HG03565 (cell line): ENCODE measurements at regions not wholly inside any gene's neighbourhood (a gene's known extent, or its start where the extent isn't known, plus 50 kb on each side); places are given as distances from the start of the nearest gene placed in this dataset.
"Not testable (repeated sequence)": the region's sequence is repeated elsewhere in the genome, so short reads cannot be mapped to it uniquely, and the experiment has no call there.

ENCODE experiments used
- ATAC-seq: cut with Tn5 transposase; IDR thresholded peaks from one replicate; pipeline ENCODE4 v1.9.1; 2021; ENCODE audit warnings: mild to moderate bottlenecking, moderate library complexity; ENCODE audit not compliant: unreplicated experiment

DNA sequence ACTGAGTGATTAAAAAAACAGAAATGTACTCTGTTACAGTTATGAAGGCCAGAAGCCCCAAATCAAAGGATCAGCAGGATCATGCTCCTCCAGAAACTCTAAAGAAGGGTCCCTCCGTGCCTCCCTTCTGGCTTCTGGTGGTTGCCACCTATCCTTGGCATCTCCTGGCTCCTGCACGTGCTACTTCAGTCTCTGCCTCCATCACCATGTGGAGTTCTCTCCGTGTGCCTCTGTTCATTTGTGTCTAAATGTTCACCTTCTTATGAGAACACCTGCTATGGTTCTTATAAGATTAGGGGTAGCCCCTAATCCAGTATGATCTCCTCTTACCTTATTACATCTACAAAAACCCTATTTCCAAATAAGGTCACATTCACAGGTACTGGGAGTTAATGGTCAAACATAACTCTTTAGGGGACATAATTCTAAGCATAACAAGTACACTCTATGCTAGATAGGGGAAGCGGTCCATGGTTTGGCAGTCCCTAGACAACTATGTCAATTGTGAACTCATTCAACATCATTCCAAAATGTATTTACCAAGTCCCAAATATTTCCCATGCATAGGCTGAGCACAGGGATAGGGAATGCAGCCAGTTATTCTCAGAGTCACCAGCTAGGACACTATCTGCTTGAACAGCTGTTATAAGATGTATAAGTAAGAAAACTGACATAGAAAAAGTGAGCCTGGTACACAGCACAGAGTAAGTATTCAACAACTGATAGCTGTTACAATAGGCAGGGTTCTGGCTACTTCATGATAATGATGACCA lies 295.5 kb upstream of the BOD1L1 start:
- ATAC-seq = no peak

DNA sequence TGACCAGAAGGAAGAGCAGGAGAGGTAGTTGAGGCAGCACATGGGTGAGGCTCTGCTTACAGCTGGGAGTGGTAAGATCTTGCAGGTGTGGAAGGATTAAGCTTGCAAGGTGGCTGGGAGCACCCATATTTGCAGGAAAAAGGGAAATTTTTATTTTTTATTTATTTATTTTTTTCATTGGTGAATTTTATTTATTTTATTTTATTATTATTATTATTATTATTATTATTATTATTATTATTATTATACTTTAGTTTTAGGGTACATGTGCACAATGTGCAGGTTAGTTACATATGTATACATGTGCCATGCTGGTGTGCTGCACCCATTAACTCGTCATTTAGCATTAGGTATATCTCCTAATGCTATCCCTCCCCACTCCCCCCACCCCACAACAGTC lies 297.4 kb upstream of the BOD1L1 start:
- not testable (repeated sequence) for ATAC-seq

DNA sequence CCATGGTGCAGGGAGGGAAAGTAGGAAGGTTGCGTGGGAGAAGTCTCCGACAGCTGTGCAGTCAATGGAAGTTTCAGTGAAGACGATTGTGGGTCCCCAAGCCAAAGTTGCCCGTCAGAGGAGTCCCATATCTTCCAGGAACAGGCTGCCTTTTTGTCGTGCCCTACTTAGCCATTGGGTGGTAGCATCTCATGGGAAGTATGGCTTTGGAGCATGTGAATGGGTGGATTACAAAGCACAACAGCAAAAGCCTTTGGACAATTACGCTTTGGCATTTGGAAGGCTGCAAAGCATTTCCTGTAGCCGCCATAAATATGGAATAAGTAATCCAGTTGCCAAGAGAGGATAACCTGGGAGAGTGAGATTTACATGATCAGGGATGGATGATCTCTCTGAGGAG lies 300.7 kb upstream of the BOD1L1 start:
- no peak for ATAC-seq

DNA sequence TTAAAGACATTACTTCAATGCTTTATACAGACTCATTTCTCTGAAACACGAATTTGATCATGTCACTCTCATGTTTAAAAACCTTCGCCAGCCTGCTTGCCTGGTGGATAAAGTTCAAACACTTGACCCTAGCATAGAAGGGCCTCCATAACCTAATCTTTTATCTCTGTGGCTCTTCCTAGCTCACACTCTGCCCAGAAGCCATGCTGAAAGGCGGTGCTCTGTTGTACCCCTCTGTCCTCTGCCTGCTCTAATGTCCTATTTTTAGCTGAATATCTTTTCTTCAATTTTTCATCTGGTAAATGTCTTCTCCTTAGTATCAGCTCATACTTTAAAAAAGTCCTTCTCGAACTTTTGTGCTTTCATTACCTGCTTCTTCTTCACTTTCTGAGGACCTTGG lies 302.6 kb upstream of the BOD1L1 start:
- no peak for ATAC-seq

DNA sequence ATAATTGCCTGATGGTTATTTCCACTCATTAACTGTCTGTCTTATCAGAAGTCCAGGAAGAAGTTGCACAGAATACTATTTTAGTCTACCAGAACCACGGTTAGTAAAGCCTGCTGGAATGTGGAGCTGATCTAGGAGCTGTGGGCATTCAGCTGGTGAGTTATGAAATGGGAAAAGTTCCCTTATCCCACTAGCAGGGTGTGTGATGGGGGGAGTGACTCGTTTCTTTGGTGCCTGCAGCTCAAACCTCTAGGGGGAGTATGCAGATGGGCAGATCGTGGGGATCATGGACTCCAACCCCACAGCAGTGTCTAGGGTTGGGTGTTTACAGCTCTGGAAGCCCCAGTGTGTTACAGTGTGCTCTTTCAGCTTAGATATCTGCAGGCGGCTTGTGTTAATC lies 305.7 kb upstream of the BOD1L1 start:
- no peak for ATAC-seq

DNA sequence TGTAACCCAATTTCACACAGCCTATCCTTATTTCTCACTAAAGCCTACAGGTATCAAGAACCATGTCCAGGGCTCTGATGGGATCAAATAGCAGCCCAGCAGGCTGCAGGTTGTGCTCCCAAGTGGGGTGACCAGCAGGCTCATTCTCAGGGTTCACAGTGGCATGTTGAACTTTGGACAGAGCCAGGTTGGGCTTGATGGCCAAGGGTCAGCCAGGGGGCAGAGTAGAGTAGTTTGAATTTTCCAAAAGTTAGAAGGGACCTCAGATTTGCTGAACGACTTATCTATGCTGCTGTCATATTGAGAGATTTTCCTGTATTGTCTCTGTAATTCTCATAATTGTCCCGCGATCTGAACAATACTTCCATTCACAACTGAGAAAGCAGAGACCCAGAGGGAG lies 310.8 kb upstream of the BOD1L1 start:
- no peak for ATAC-seq

DNA sequence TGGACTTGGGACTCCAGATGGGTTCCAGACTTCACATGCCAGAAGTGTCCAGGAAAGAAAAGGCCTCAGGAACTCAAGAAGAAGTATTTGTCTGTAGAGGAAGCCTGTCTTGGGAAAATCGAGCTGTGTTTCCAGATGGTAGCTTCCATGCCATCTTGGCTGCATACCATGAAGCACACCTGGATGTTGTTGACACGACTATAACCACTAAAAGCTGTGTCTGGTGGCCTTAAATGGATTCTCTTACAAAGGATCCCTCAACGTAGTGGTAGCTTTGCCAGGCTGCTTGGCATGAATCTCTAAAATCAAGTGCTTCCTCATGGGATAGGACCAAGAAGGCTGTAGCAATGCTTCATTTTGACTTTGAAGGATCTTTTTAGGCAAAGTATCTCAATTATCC lies 313.4 kb upstream of the BOD1L1 start:
- no peak for ATAC-seq

DNA sequence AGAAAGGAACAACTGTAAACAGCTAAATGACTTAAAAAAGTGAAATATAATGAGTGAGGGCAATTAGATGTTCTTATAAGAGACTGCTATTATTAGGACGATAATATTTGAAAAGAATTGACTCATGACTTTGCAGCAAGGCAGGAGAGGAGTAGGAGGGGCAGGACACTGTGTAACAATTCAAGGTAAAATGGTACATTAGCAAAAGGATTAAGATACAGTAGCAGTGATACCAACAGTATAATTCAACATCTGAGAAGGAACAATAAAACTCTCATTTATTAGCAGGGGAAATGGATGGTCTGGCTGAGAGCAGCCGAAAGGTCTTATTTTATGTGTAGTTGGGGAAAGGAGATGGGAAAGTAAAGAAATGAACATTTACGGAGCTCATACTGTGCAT lies 315.5 kb upstream of the BOD1L1 start:
- ATAC-seq = no peak

DNA sequence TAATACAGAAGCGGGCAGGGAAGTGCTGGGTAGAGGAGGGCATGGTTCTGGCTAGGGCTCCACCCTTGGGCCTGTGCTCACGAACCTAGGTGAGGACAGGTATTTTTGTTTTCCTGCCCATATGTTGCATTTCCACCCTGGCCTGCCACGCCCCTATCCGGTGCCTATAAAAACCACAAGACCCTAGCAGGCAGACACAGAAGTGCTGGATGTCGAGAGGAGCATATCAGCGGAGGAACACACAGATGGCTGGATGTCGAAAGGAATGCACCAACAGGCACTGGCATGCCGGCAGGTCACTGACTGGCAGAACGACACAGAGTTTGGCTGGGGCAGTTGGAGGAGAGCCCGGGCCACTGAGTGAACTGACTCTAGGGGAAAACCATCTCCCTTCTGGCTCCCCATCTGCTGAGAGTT lies 316.6 kb upstream of the BOD1L1 start:
- ATAC-seq = no peak

DNA sequence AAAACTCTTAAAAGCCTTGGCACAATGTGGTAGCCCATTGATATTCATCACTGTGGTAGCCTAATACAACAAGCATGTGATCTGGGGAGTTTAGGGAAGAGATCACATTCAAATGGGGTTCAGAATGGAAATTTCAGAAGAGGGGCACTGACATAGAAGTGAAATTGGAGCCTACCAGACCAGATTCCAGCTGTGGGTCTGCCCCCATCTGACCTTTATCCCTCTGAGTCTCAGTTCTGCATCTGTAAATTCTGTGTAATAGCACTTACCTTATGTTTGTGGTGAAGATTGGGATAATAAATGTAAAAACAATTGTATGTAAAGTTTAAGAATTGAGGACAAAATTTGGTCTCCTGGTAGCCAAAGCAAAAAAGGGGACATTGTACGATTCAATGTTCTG lies 320.4 kb upstream of the BOD1L1 start:
- no peak for ATAC-seq

DNA sequence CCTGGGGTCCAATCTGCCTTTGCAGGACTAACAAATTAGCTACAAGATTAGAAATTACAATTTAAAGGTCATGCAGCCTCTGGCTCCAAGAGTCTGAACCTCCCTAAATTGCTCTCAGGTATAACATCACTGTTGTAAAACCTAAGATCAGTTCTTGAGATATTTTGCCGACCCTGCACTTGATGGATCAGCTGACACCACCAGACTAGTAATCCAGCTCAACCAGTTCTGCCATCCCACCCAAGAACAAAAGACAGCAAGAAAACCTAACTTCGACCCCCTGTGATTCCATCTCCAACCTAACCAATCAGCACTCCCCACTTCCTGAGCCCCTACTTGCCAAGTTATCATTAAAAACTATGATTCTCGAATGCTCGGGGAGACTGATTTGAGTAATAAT lies 323.0 kb upstream of the BOD1L1 start:
- no peak for ATAC-seq

DNA sequence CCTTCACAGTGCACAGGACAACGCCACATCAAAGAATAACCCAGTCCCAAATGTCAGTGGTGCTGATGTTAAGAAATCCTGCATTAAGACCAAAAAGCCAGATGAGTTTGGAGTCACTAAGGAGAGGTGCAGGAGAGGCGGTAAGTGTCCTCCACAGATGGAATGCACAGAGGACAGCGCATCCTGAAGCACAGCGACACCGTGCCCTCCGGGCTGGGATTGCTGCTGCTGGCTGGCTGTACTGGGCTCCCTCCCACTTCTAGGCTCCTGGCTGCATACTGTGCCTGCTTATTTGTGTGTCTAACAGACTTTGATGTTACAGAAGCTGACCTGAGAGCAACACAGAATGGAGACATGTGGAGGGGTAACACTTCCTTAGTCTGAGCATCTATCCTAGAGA lies 325.6 kb upstream of the BOD1L1 start:
- ATAC-seq = no peak

DNA sequence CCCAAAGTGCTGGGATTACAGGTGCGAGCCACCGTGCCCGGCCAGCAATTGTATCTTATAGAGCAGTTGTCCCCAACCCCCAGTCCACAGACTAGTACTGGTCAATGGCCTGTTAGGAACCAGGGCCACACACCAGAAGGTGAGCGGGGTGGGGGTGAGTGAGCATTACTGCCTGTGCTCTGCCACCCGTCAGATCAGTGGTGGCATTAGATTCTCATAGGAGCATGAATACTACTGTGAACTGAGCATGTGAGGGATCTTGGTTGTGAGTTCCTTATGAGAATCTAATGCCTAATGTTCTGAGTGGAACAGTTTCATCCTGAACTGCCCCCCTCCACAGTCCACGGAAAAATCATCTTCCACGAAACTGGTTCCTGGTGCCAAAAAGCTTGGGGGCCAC lies 328.0 kb upstream of the BOD1L1 start:
- ATAC-seq = no peak

DNA sequence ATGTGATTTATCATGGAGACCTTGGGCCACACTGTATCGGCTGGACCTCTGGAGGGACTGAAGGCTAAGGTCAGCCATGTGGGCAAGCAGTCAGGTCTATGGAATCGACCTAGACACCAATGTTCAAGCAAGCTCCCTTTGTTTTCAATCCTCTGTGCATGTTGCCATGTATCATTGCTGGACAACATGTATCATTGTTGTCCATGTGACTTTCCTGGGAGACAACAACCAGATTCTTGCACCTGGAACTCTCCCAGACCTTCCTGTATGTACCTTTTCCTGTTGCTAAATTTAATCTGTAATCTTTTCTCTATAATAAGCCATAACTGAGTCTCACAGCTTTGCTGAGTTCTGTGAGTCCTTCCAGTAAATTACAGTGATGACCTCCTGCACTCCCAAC lies 329.4 kb upstream of the BOD1L1 start:
- no peak for ATAC-seq

DNA sequence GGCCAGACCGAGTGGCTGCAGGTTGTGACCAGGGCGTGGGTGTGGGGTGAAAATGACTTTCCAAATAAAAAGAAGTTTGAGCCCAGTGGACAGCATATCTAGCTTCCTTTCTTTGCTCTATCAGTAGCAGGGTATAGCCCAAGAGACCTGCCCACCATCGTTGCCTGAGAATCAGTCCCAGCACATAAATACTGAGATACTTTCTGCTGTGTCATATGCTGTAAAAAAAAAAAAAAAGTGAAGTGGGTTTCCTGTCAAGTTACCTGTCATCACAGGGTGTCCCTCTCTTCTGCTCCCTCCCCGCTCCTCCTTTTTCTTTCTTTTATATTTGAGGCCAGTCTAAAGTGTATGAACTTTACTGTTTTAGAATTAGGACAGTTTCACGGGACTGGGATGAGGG lies 330.3 kb upstream of the BOD1L1 start:
- ATAC-seq = no peak

DNA sequence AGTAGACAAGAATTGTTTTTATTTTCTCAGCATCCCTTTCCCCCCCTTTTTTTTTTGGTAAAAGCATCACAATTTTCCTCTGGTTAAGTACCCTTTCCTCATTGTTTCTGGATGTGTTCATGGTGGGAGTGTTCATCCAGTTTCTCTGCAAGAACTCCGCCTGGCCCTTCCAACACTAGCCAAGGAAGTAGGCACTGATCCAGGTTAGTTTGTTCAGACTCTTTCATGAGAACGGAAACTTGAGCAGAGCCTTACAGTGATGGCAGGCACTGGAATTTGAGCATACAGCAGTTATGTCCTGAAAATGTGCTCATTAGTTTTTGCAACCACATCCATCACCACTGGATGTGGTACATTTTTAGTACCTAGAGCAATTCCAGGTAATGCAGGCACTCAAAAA lies 336.1 kb upstream of the BOD1L1 start:
- ATAC-seq = no peak

DNA sequence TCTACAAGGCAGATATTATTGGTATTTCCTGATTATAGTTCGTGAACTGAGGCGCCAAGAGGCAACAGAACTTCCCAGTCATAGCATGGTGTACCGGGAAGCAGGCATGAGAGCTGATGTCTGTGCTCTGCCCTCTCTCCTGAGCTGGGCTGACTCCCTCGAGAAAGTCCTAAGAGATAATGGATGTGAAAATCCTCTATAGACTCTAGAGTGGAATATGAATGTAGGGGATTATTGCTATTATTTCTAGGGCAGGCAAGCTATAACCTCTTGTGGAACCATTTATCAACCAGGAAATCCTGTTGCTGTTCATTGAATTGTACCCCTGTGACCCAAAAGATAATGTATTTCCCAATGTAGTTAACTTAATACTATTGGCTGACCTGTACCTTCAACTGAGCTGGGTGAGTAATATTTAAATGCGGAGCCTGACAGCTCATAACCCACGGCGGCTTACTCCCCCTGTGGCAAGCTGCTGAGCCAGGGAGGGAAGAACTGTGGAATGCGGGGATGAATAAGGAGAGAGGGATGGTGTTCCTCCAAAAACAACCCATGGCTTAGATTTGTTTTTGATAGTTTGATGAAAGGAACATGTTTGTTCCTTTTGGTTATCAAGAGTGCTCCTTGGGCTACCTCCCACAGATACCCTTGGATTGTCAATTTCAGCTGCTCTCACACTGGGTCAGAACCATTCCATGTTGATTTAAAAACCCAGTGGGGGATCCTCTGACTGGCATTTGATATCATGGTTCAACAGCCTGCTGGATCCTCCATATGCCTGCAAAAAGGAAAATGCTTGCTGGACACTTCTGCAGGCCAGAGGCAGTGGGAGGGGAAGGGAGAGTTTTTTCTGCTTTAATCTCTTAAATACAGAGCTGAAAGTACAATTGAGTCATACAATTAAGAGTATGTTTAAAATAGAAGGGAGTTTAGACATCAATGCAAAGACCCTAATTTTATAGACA lies 339.0 kb upstream of the BOD1L1 start:
- ATAC-seq = no peak

DNA sequence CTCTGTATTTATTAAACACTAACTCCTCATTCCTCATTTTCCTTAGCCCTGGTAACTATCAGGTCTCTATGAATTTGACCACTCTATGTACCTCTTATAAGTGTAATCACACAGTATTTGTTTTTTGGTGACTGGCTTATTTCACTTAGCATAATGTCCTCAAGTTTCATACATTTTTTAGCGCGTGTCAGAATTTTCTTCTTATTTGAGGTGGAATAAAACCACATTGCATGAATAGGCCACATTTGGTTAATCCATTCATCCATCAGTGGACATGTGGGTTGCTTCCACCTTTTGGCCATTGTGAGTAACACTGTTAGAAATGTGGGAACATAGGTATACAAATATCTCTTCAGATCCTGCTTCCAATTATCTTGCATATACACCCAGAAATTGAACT lies 341.2 kb upstream of the BOD1L1 start:
- no peak for ATAC-seq

DNA sequence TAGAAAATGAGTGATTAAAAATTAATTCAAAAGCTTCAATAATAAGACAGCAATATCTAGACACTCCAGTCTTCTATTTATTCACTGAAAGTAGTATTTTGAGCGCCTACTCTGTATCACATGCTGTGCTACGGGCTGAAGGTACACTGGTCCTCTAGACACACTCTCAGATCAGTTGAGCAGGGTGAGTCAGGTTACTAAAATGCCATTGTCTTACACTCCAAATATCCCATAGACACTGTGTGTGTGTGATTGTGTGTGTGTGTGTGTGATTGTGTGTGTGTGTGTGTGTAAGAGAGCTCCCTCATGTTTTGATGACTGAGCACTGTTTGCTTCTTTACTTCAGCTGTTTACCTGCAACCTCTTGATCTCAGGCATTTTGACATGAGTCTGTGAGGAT lies 342.8 kb upstream of the BOD1L1 start:
- no peak for ATAC-seq

DNA sequence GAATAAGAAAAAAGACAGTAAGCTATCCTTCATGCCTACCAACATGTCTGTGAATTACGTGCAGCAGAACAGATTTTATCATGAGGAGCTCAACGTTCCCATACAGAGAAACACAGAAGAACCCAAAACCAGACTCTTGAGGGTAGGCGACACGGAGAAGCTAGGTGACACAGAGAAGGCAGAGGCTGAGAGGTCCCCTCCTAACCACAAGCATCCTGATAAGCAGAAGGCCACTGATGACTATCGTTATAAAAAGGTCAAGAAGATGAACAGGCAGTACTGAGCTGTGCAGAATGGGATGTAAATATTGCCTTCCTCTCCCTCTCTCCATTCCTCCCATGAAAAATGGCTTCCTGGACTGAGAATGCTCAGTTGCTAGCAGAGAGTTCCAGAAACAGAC lies 350.2 kb upstream of the BOD1L1 start:
- no peak for ATAC-seq

DNA sequence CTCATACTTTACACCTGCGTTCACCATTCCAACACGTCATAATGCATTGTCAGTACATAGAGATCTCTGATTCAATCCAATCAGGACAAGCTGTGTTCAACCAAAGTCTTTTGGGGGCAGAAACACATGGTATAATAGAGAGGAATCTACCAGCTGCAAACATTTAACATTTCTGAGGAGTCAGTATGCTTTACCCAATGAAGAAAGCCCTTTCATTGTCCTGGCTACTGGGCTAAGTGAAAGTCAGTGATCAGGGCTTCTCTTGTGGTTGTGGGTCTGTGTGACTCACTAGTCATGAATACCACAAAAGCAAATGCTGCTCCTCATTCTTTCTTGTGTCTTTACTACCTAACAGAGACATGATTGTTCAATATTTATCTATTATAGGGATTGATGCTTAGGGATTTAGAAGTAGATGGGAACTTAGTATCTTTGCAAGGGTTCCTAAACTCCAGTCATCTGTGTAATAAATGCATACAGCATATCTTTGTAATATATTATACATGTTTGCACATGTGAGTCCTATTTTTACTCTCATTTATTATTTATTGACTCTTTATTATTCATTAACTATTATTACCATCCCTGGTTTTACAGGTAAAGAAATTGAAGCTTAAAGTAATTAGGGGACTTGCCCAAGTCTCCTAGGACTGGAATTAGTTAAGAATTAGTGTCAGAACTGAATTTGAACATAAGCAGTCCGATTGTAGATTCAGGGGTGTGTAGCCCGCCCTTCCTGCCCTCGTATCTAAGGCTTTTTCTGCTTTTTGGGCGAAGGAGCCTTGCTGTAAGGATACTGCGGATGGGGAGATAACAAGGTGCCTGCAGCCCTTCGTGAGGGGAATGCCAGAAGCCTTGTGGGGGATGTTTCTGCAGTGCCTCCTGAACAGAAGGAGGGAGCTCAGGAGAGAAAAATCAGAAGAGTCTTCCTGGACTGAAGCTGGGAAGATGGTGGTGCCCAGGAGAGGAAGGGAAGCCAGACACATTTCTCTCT lies 353.1 kb upstream of the BOD1L1 start:
- ATAC-seq = no peak
